RWPE1 (cell line): ENCODE measurements at regions not wholly inside any gene's neighbourhood (a gene's known extent, or its start where the extent isn't known, plus 50 kb on each side); places are given as distances from the start of the nearest gene placed in this dataset.

Experiments
- CTCF ChIA-PET: fragments of 350-600 bp; sonication (Branson Sonifier 250); formaldehyde crosslinking; extraction: SDS; loops from one replicate; lab custom pipeline; 2021; lab: Yijun Ruan, JAX
- POLR2A ChIA-PET: fragments of 400-600 bp; formaldehyde crosslinking; extraction: SDS; loops from one replicate; lab custom pipeline; 2020; ENCODE audit warnings: antibody characterized with exemption; ENCODE audit not compliant: low non-redundant PET; lab: Yijun Ruan, JAX
- DNase-seq: peaks from one replicate; pipeline ENCODE4 v3.0.0; 2012; ENCODE audit warnings: low spot score
- H3K27ac ChIP-seq: fragments of 450-650 bp; 2 replicates; pipeline ENCODE4 v1.5.1; 2017
- CTCF ChIP-seq: fragments of 450-650 bp; conservative IDR thresholded peaks from 2 replicates; pipeline ENCODE4 v1.5.1; 2017; ENCODE audit warnings: low read depth, mild to moderate bottlenecking

- ChIA-PET POLR2A (no interaction called here), CTCF (interaction anchor here (0.6 to 1.1 kb wide), 3 partner anchors 13 to 83 kb away, joined by 3 to 8 read pairs (median 3); no protein-coding TSS in a partner anchor)
- peak; percentile 19 for DNase-seq
- H3K27ac ChIP-seq, result no peak overlapping the region
- no peak; the same call in 1 of the 2 replicates for TF ChIP-seq CTCF
These were observed 133.7 kb downstream of the AEBP2 start for GRCh38 chr12:19572920-19573558.

- no peak overlapping the region for H3K27ac ChIP-seq
- POLR2A ChIA-PET, result no interaction called here
- CTCF ChIA-PET, result interaction anchor here (0.6 to 0.7 kb wide), 2 partner anchors 14 to 82 kb away, joined by 3 to 8 read pairs; no protein-coding TSS in a partner anchor
- no peak for DNase-seq
- no peak for TF ChIP-seq CTCF
These were observed 134.6 kb downstream of the AEBP2 start for GRCh38 chr12:19573866-19574265.

DNA sequence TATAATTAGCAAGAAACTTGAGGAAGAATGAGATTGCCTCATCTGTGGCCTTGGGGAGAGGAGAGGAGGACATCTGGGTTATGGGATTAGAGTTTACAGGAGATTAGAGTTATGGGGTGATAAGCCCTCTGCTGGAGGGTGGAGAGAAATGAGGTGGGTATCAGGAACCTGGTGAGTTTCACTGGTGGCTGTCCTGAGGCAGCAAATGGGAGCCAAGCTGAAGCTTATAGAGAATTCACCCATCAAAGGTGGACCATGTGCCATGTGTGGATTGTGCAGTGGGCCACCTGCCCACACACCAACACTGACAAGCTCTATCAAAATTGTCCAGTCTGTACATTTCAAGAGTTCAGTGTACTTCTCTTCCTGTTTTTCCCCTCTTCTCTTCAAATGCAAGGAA is 135.3 kb downstream of the AEBP2 start:
- ChIA-PET POLR2A (no interaction called here), CTCF (interaction anchor here (0.6 kb wide), 1 partner anchor 21 kb away, joined by 3 read pairs; no protein-coding TSS in a partner anchor)
- no peak for DNase-seq
- H3K27ac ChIP-seq, result no peak overlapping the region
- TF ChIP-seq CTCF, result no peak

- no peak for TF ChIP-seq CTCF
These were observed 136.3 kb downstream of the AEBP2 start for GRCh38 chr12:19575337-19576243.

DNA sequence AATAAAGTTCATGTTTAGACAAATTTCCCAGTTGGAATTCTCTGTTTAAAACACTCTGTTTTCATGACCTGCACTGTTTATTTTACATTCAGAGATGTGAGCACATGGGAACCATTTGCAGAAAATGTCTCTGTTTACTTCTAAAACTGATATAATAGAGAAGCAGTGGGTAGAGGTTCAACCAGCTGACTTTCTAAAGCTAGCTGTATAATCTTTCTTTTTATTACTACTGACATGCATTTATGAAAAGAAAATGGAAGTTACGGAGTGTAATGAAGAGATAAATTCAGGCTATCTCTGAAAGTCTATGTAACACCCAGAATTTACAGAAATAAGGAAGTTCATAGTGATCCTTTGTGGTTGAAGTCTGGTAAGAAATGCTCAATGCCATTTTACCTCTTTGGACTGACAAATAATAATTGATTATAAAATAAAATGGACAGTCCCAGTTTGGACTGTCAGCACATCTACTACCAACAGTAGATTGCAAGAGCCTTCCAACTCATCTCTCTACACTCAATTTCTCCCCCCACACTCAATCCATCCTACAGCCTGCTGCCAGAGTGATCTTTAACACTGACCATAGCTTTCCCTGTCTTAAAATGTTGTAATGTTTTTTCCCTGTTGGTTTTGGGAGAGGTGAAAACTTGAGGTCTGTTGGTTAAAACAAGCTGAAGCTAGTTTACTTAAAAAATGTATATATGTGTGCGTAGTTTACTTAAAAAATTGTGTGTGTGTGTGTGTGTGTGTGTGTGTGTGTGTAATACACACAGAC is 137.4 kb downstream of the AEBP2 start:
- H3K27ac ChIP-seq, result no peak overlapping the region
- no peak for TF ChIP-seq CTCF
- DNase-seq, result no peak
- ChIA-PET CTCF (no interaction called here), POLR2A (no interaction called here)

More at GRCh38 chr12:19575337-19576243, 136.3 kb downstream of the AEBP2 start:
- POLR2A ChIA-PET, result no interaction called here
- CTCF ChIA-PET, result interaction anchor here (0.6 kb wide), 1 partner anchor 324 kb away, joined by 3 read pairs; no protein-coding TSS in a partner anchor
- peak; percentile 5 for DNase-seq
- no peak overlapping the region for H3K27ac ChIP-seq

DNA sequence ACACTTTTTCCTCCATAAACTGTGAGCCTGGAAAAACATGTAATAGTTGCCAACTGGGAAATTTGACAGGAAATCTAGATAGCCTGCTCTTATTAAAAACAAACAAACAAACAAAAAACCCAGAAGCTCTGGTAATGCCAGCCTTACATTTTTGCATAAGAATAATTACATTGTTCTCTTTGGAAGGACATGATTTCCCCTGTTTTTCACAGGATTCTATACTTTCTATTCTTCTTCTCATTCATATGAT is 137.9 kb downstream of the AEBP2 start:
- no peak overlapping the region for H3K27ac ChIP-seq
- DNase-seq, result no peak
- no peak for TF ChIP-seq CTCF
- POLR2A ChIA-PET, result no interaction called here
- CTCF ChIA-PET, result no interaction called here
